ENCODE measurements at regions not wholly inside any gene's neighbourhood (a gene's known extent, or its start where the extent isn't known, plus 50 kb on each side); places are given as distances from the start of the nearest gene placed in this dataset.

DNA sequence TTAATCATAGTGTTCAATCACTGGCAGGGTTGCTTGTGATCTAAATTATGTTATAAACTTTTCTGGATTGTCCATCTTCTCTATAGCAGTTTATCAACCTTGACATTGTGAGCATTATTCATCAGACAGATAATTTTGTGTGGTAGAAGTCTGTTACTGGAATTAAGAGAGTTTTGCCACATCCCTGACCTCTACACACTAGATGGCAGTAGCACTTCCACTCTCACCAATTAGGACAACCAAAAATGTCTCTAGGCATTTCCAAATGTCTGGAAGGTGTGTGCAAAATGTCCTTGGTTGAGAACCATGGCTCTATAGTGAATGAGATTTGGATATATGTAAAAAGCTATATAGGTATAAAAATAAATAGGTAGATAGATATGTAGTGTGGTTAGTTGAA is 324.1 kb upstream of the FAM47C start:
- intact Hi-C loops (cut with DNase I), result no loop called here
- no peaks in the 10 kb centered on the region for H3K27me3 ChIP-seq (replicated peaks; ENCODE audit: insufficient read depth)
- no peak overlapping the region for H3K27ac ChIP-seq
- DNase-seq (ENCODE audit: low spot score), result no peak
- H3K4me1 ChIP-seq (replicated peaks), result no peaks in the 10 kb centered on the region
- no peak overlapping the region for H3K4me3 ChIP-seq
- no peaks in the 10 kb centered on the region for H3K36me3 ChIP-seq
- TF ChIP-seq POLR2AphosphoS5 (IDR thresholded peaks at IDR 0.05) (no peak), POLR2A (IDR thresholded peaks at IDR 0.05) (no peak), CTCF (IDR thresholded peaks at IDR 0.05) (no peak)
- no peaks in the 10 kb centered on the region for H3K9me3 ChIP-seq

DNA sequence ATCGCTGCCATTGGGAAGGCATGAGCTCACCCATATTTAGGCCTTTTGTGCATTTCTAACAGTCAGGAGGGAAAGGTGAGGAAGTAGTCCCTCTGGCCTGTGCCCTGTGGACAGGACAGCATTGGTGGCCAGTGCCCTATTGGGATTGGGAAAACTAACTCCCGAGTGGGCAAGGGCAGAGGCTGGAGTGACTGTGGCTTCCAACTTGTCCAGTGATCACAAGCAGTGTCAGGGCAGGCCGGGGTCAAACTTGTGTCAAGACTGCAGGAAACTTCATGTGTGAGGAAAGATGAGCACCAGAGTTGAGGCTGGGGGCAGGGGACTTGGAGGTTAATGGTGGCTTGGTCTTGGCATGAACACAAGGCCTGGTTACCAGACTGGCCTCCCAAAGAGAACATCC is 286.2 kb upstream of the FAM47C start:
- no peaks in the 10 kb centered on the region for H3K27me3 ChIP-seq (replicated peaks; ENCODE audit: insufficient read depth)
- H3K36me3 ChIP-seq, result no peaks in the 10 kb centered on the region
- no peaks in the 10 kb centered on the region for H3K4me1 ChIP-seq (replicated peaks)
- H3K9me3 ChIP-seq, result no peaks in the 10 kb centered on the region
- no peak for DNase-seq (ENCODE audit: low spot score)
- H3K27ac ChIP-seq, result no peak overlapping the region
- WGBS, result 94% methylated on average over 3 of the region's 3 CpGs
- no peak overlapping the region for H3K4me3 ChIP-seq
- no peak for TF ChIP-seq CTCF (IDR thresholded peaks at IDR 0.05)
- no peak for TF ChIP-seq POLR2AphosphoS5 (IDR thresholded peaks at IDR 0.05)
- no peak for TF ChIP-seq POLR2A (IDR thresholded peaks at IDR 0.05)
- intact Hi-C loops (cut with DNase I), result no loop called here

GRCh38 chrX:36753602-36754001 is 254.6 kb upstream of the FAM47C start:
- WGBS, result 92% methylated on average over 2 of the region's 2 CpGs
- intact Hi-C loops (cut with DNase I), result no loop called here
- TF ChIP-seq CTCF (IDR thresholded peaks at IDR 0.05) (no peak), POLR2AphosphoS5 (IDR thresholded peaks at IDR 0.05) (no peak), POLR2A (IDR thresholded peaks at IDR 0.05) (no peak)
- Histone ChIP-seq H3K36me3 (no peaks in the 10 kb centered on the region), H3K9me3 (no peaks in the 10 kb centered on the region), H3K4me1 (replicated peaks) (no peaks in the 10 kb centered on the region), H3K4me3 (no peak overlapping the region), H3K27me3 (replicated peaks; ENCODE audit: insufficient read depth) (no peaks in the 10 kb centered on the region), H3K27ac (no peak overlapping the region)
- no peak for DNase-seq (ENCODE audit: low spot score)

DNA sequence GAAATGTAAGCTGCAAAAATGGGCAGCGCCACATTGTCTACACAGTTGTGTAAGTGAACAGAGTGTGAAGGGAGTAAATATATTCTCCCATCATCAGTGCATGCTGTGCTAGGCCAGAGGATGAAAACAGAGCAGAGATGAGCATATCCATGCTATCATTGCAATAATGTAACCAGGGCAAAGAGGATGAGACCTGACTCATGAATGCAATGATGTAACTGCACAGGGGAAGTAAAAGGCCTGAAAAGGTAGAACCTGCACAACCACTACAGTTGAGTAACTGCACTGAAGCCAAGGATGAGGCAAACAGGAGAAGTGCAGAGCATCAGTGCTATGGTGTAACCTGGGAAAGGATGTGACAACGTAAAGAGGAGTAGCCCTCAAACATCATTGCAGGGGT is 220.4 kb upstream of the FAM47C start:
- intact Hi-C loops (cut with DNase I), result no loop called here
- Histone ChIP-seq H3K9me3 (no peaks in the 10 kb centered on the region), H3K4me1 (replicated peaks) (no peaks in the 10 kb centered on the region), H3K36me3 (no peaks in the 10 kb centered on the region), H3K27me3 (replicated peaks; ENCODE audit: insufficient read depth) (no peaks in the 10 kb centered on the region), H3K27ac (no peak overlapping the region), H3K4me3 (no peak overlapping the region)
- 85% methylated on average over 2 of the region's 2 CpGs for WGBS
- no peak for DNase-seq (ENCODE audit: low spot score)
- TF ChIP-seq CTCF (IDR thresholded peaks at IDR 0.05) (no peak), POLR2AphosphoS5 (IDR thresholded peaks at IDR 0.05) (no peak), POLR2A (IDR thresholded peaks at IDR 0.05) (no peak)

- no peak for DNase-seq (ENCODE audit: low spot score)
- Histone ChIP-seq H3K4me1 (replicated peaks) (no peaks in the 10 kb centered on the region), H3K36me3 (no peaks in the 10 kb centered on the region), H3K27me3 (replicated peaks; ENCODE audit: insufficient read depth) (no peaks in the 10 kb centered on the region), H3K9me3 (no peaks in the 10 kb centered on the region), H3K27ac (no peak overlapping the region), H3K4me3 (no peak overlapping the region)
- TF ChIP-seq CTCF (IDR thresholded peaks at IDR 0.05) (no peak), POLR2A (IDR thresholded peaks at IDR 0.05) (no peak), POLR2AphosphoS5 (IDR thresholded peaks at IDR 0.05) (no peak)
- WGBS, result 77% methylated on average over 4 of the region's 4 CpGs
- intact Hi-C loops (cut with DNase I), result no loop called here
These were observed 205.0 kb upstream of the FAM47C start for GRCh38 chrX:36803151-36803550.
